Lower lobe of right lung (tissue), 2 donors: ENCODE measurements at regions not wholly inside any gene's neighbourhood (a gene's known extent, or its start where the extent isn't known, plus 50 kb on each side); places are given as distances from the start of the nearest gene placed in this dataset.

Experiments used
- ATAC-seq, 2 donors: fragments of 200-7000 bp; cut with Tn5 transposase; one replicate each; pipeline ENCODE4 v1.9.1; 2020 to 2022; ENCODE audit warnings: mild to moderate bottlenecking in 2 of 2, moderate library complexity in 2 of 2
- DNase-seq: peaks from one replicate; pipeline ENCODE4 v3.0.0-alpha.2; 2020
- H3K27ac ChIP-seq: fragments of 200-600 bp; one replicate; pipeline ENCODE4 v1.8.0; 2022
- H3K27me3 ChIP-seq: fragments of 200-600 bp; one replicate; pipeline ENCODE4 v1.8.0; 2022; ENCODE audit warnings: low read depth
- H3K36me3 ChIP-seq: fragments of 200-600 bp; one replicate; pipeline ENCODE4 v1.8.0; 2022; ENCODE audit warnings: mild to moderate bottlenecking
- H3K4me1 ChIP-seq: fragments of 200-600 bp; one replicate; pipeline ENCODE4 v1.8.0; 2022
- H3K4me3 ChIP-seq: fragments of 200-600 bp; one replicate; pipeline ENCODE4 v1.8.0; 2022; ENCODE audit warnings: mild to moderate bottlenecking
- H3K9me3 ChIP-seq: fragments of 200-600 bp; one replicate; pipeline ENCODE4 v1.8.0; 2022
- CTCF ChIP-seq: fragments of 200-600 bp; IDR thresholded peaks from one replicate; pipeline ENCODE4 v1.8.0; 2022; ENCODE audit warnings: antibody characterized with exemption, mild to moderate bottlenecking
- intact Hi-C: fragments of 100-400 bp; cut with DNase I; formaldehyde crosslinking; loops from one replicate; pipeline ENCODE4 v1.11.0; 2022
- donor health status: DM: no; HTN: yes; CAD: no; lungs with severe emphysema.

DNA sequence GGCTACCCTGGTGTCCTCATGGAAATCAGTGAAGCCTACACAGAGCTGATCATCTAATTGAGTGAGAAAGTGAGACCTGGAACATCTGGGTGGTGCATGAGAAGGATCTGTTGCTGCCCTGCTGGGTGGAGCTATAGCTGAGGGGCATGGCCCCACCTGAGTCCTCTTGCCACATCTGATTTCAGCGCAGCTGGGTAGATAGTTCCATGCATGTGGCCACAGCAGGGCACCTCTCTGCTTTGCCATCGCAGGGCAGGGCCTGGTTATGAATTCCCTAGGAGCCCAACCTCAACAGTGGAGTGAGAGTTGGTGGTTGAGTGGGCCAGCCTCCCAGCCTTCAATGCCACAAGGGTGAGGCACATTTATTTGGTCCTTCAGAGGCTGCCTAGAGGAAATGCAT, 407.8 kb downstream of the BCL11B start:
- H3K27me3 ChIP-seq = peaks cover 6% of the 10 kb centered on the region
- ATAC-seq (no peak), DNase-seq (no peak)
- no peaks in the 10 kb centered on the region for H3K4me1 ChIP-seq
- H3K9me3 ChIP-seq = no peaks in the 10 kb centered on the region
- TF ChIP-seq CTCF = no peak
- H3K4me3 ChIP-seq = no peak overlapping the region
- no peak overlapping the region for H3K27ac ChIP-seq
- intact Hi-C loops = no loop called here
- no peaks in the 10 kb centered on the region for H3K36me3 ChIP-seq

- Histone ChIP-seq H3K36me3 (no peaks in the 10 kb centered on the region), H3K4me1 (no peaks in the 10 kb centered on the region), H3K27ac (no peak overlapping the region), H3K27me3 (no peaks in the 10 kb centered on the region), H3K4me3 (no peak overlapping the region), H3K9me3 (no peaks in the 10 kb centered on the region)
- no peak for TF ChIP-seq CTCF
- intact Hi-C loops = no loop called here
- ATAC-seq = no peak
- no peak for DNase-seq
These were observed 404.9 kb downstream of the BCL11B start for GRCh38 chr14:98867146-98867545.

DNA sequence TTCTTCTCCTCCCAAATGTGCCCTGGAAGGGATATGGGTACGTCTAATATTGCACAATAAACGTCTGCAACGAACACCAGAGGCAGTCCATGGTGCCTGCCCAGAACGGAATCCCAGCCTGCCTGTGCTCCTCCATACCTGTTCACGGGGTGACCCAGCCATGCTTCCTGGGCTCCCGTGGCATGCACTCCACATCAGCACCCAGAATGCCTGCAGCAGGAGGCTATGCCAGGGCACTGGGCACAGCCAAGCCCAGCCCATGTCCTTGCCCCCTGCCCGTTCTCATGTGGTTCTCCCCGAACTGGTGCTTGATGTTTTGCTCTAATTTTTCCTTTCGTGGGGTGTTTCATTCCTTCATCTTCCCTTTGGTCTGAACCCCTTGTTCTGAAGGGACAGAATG, 404.3 kb downstream of the BCL11B start:
- H3K9me3 ChIP-seq = no peaks in the 10 kb centered on the region
- no peak overlapping the region for H3K27ac ChIP-seq
- no peaks in the 10 kb centered on the region for H3K27me3 ChIP-seq
- DNase-seq (no peak), ATAC-seq (no peak)
- H3K36me3 ChIP-seq = no peaks in the 10 kb centered on the region
- H3K4me3 ChIP-seq = no peak overlapping the region
- H3K4me1 ChIP-seq = no peaks in the 10 kb centered on the region
- no peak for TF ChIP-seq CTCF
- intact Hi-C loops = no loop called here

GRCh38 chr14:98868866-98869265, 403.1 kb downstream of the BCL11B start:
- no peak for DNase-seq

GRCh38 chr14:98871796-98872195, 400.2 kb downstream of the BCL11B start:
- Histone ChIP-seq H3K36me3 (no peaks in the 10 kb centered on the region), H3K27me3 (no peaks in the 10 kb centered on the region), H3K4me1 (no peaks in the 10 kb centered on the region), H3K9me3 (peaks cover 3% of the 10 kb centered on the region), H3K4me3 (no peak overlapping the region), H3K27ac (no peak overlapping the region)
- DNase-seq (no peak), ATAC-seq (no peak)
- no peak for TF ChIP-seq CTCF
- intact Hi-C loops = no loop called here

More at GRCh38 chr14:98868866-98869265, 403.1 kb downstream of the BCL11B start:
- Histone ChIP-seq H3K9me3 (no peaks in the 10 kb centered on the region), H3K4me3 (no peak overlapping the region), H3K36me3 (no peaks in the 10 kb centered on the region), H3K27ac (no peak overlapping the region), H3K27me3 (no peaks in the 10 kb centered on the region), H3K4me1 (no peaks in the 10 kb centered on the region)
- ATAC-seq = no peak
- TF ChIP-seq CTCF = no peak
- intact Hi-C loops = no loop called here

- Histone ChIP-seq H3K9me3 (peaks cover 3% of the 10 kb centered on the region), H3K4me3 (no peak overlapping the region), H3K27me3 (no peaks in the 10 kb centered on the region), H3K4me1 (no peaks in the 10 kb centered on the region), H3K27ac (no peak overlapping the region), H3K36me3 (no peaks in the 10 kb centered on the region)
- no peak for TF ChIP-seq CTCF
- intact Hi-C loops = no loop called here
- ATAC-seq = no peak
- no peak for DNase-seq
These were observed 394.9 kb downstream of the BCL11B start for GRCh38 chr14:98877065-98877464.
